ENCODE measurements at regions not wholly inside any gene's neighbourhood (a gene's known extent, or its start where the extent isn't known, plus 50 kb on each side); places are given as distances from the start of the nearest gene placed in this dataset.

- no peak for TF ChIP-seq CTCF (IDR thresholded peaks at IDR 0.05; ENCODE audit: insufficient read depth, low read length, severe bottlenecking)
- Histone ChIP-seq H3K27me3 (ENCODE audit: control insufficient read depth, insufficient read depth, low read length) (no peaks in the 10 kb centered on the region), H3K36me3 (ENCODE audit: control insufficient read depth, insufficient read depth, low read length) (no peaks in the 10 kb centered on the region), H3K4me3 (ENCODE audit: low read depth, low read length) (no peak overlapping the region)
- DNase-seq (ENCODE audit: low read depth) (peak; percentile 49), FAIRE-seq (no peak)
These were observed 125.5 kb downstream of the TFCP2L1 start for GRCh38 chr2:121159291-121160071.

- FAIRE-seq (no peak), DNase-seq (ENCODE audit: low read depth) (no peak)
- Histone ChIP-seq H3K27me3 (ENCODE audit: control insufficient read depth, insufficient read depth, low read length) (no peaks in the 10 kb centered on the region), H3K4me3 (ENCODE audit: low read depth, low read length) (no peak overlapping the region), H3K36me3 (ENCODE audit: control insufficient read depth, insufficient read depth, low read length) (no peaks in the 10 kb centered on the region)
- no peak for TF ChIP-seq CTCF (IDR thresholded peaks at IDR 0.05; ENCODE audit: insufficient read depth, low read length, severe bottlenecking)
These were observed 124.6 kb downstream of the TFCP2L1 start for GRCh38 chr2:121160366-121160765.

- no peaks in the 10 kb centered on the region for H3K36me3 ChIP-seq (ENCODE audit: control insufficient read depth, insufficient read depth, low read length)
- no peak for FAIRE-seq
- H3K27me3 ChIP-seq (ENCODE audit: control insufficient read depth, insufficient read depth, low read length) = no peaks in the 10 kb centered on the region
- no peak overlapping the region for H3K4me3 ChIP-seq (ENCODE audit: low read depth, low read length)
- no peak for TF ChIP-seq CTCF (IDR thresholded peaks at IDR 0.05; ENCODE audit: insufficient read depth, low read length, severe bottlenecking)
- DNase-seq (ENCODE audit: low read depth) = no peak
These were observed 123.7 kb downstream of the TFCP2L1 start for GRCh38 chr2:121161272-121161671.

- H3K27me3 ChIP-seq (ENCODE audit: control insufficient read depth, insufficient read depth, low read length) = no peaks in the 10 kb centered on the region
- H3K4me3 ChIP-seq (ENCODE audit: low read depth, low read length) = no peak overlapping the region
- DNase-seq (ENCODE audit: low read depth) (no peak), FAIRE-seq (no peak)
- TF ChIP-seq CTCF (IDR thresholded peaks at IDR 0.05; ENCODE audit: insufficient read depth, low read length, severe bottlenecking) = no peak
- H3K36me3 ChIP-seq (ENCODE audit: control insufficient read depth, insufficient read depth, low read length) = no peaks in the 10 kb centered on the region
These were observed 122.1 kb downstream of the TFCP2L1 start for GRCh38 chr2:121162893-121163292.

- Histone ChIP-seq H3K27me3 (ENCODE audit: control insufficient read depth, insufficient read depth, low read length) (no peaks in the 10 kb centered on the region), H3K36me3 (ENCODE audit: control insufficient read depth, insufficient read depth, low read length) (no peaks in the 10 kb centered on the region), H3K4me3 (ENCODE audit: low read depth, low read length) (no peak overlapping the region)
- no peak for TF ChIP-seq CTCF (IDR thresholded peaks at IDR 0.05; ENCODE audit: insufficient read depth, low read length, severe bottlenecking)
- FAIRE-seq (no peak), DNase-seq (ENCODE audit: low read depth) (no peak)
These were observed 121.0 kb downstream of the TFCP2L1 start for GRCh38 chr2:121164042-121164441.

GRCh38 chr2:121165038-121165542 is 119.9 kb downstream of the TFCP2L1 start:
- DNase-seq (ENCODE audit: low read depth) = no peak
- FAIRE-seq = no peak
- H3K4me3 ChIP-seq (ENCODE audit: low read depth, low read length) = no peak overlapping the region
- no peaks in the 10 kb centered on the region for H3K36me3 ChIP-seq (ENCODE audit: control insufficient read depth, insufficient read depth, low read length)
- no peak for TF ChIP-seq CTCF (IDR thresholded peaks at IDR 0.05; ENCODE audit: insufficient read depth, low read length, severe bottlenecking)
- no peaks in the 10 kb centered on the region for H3K27me3 ChIP-seq (ENCODE audit: control insufficient read depth, insufficient read depth, low read length)
